K562 (cell line): ENCODE measurements at regions not wholly inside any gene's neighbourhood (a gene's known extent, or its start where the extent isn't known, plus 50 kb on each side); places are given as distances from the start of the nearest gene placed in this dataset.

Source experiments
- ATAC-seq: fragments of 200-7000 bp; cut with Tn5 transposase; 3 replicates; pipeline ENCODE4 v1.9.1; 2020; ENCODE audit warnings: moderate library complexity
- BruUV-seq: library from RNA; stranded (reverse); fragments of 400-500 nt; replicated peaks from 2 replicates; lab custom pipeline; 2021; lab: Mats Ljungman, UMichigan
- CTCF ChIA-PET: fragments of 300-600 bp; formaldehyde crosslinking; extraction: SDS; loops from one replicate; lab custom pipeline; 2021; ENCODE audit warnings: low intra/inter-chr PET ratio; lab: Yijun Ruan, JAX
- POLR2A ChIA-PET: fragments of 300-600, 350-650 bp; sonication (Branson Sonifier 250); formaldehyde crosslinking; extraction: SDS; loops from one replicate; lab custom pipeline; 2021; ENCODE audit warnings: antibody characterized with exemption, inconsistent platforms; lab: Yijun Ruan, JAX
- DNase-seq, 4 experiments: peaks; one replicate each; pipeline versions ENCODE4 v3.0.0 to v3.0.0-alpha.2; 2011 to 2018; ENCODE audit warnings: low spot score in 3 of 4, mixed read lengths in 3 of 4; ENCODE audit errors: extremely low read depth in 1 of 4
- FAIRE-seq: peaks from 2 replicates; lab custom pipeline; 2011; peaks lifted over from hg19 to GRCh38; lab: Jason Lieb, UNC
- H2AFZ ChIP-seq: 2 replicates; pipeline ENCODE4 v1.6.0; 2011; ENCODE audit warnings: low read depth, low read length, control low read depth, inconsistent platforms
- H3K27ac ChIP-seq: fragments of 200-600 bp; 3 replicates; pipeline ENCODE4 v1.8.0; 2011; ENCODE audit warnings: low read depth, mild to moderate bottlenecking, control low read depth, inconsistent platforms, low read length, moderate library complexity, mixed read lengths; ENCODE audit errors: extremely low read depth
- H3K27me3 ChIP-seq, 2 experiments: fragments of 300-600 bp in 1 of 2; 2 replicates in 1 of 2; 3 replicates in 1 of 2; pipeline versions ENCODE4 v1.6.0 to v1.8.0; 2011; ENCODE audit warnings: inconsistent platforms in 2 of 2, low read length in 2 of 2, mild to moderate bottlenecking in 1 of 2, mixed read lengths in 1 of 2, moderate library complexity in 1 of 2; ENCODE audit not compliant: control insufficient read depth in 2 of 2, insufficient read depth in 2 of 2
- H3K36me3 ChIP-seq: fragments of 300-600 bp; 3 replicates; pipeline ENCODE4 v1.8.0; 2011; ENCODE audit warnings: mild to moderate bottlenecking, low read length, inconsistent platforms; ENCODE audit not compliant: control insufficient read depth, insufficient read depth
- H3K4me1 ChIP-seq, 2 experiments: fragments of 200-600 bp in 1 of 2; replicated peaks in 1 of 2; 2 replicates in 1 of 2; 3 replicates in 1 of 2; pipeline versions ENCODE4 v1.5.1 to v1.8.0; 2011; ENCODE audit warnings: inconsistent platforms in 2 of 2, low read length in 2 of 2, mild to moderate bottlenecking in 1 of 2, mixed read lengths in 1 of 2, moderate library complexity in 1 of 2; ENCODE audit not compliant: control insufficient read depth in 2 of 2, insufficient read depth in 2 of 2
- H3K4me2 ChIP-seq: 2 replicates; pipeline ENCODE4 v1.6.1; 2011; ENCODE audit warnings: low read length, control low read depth, inconsistent platforms, mixed read lengths; ENCODE audit not compliant: insufficient read depth
- H3K4me3 ChIP-seq: fragments of 200-600 bp; sonication (generic), shearing (Covaris generic); 2 replicates; pipeline ENCODE4 v1.5.1; 2016; ENCODE audit warnings: control low read depth, inconsistent platforms
- H3K79me2 ChIP-seq: fragments of 200-600 bp; 3 replicates; pipeline ENCODE4 v1.8.0; 2011; ENCODE audit warnings: low read length, inconsistent platforms; ENCODE audit not compliant: control insufficient read depth, insufficient read depth
- H3K9ac ChIP-seq, 2 experiments: 2 replicates each; pipeline versions ENCODE4 v1.6.0 to v1.6.1; 2011; ENCODE audit warnings: low read depth in 2 of 2, low read length in 2 of 2, control low read depth in 1 of 2, inconsistent platforms in 1 of 2, mild to moderate bottlenecking in 1 of 2, mixed read lengths in 1 of 2; ENCODE audit not compliant: insufficient read depth in 1 of 2
- H3K9me1 ChIP-seq: one replicate; pipeline ENCODE4 v1.6.0; 2011; ENCODE audit warnings: inconsistent platforms, mild to moderate bottlenecking, low read length, moderate library complexity; ENCODE audit not compliant: control insufficient read depth, insufficient read depth
- H3K9me3 ChIP-seq: replicated peaks from 2 replicates; pipeline ENCODE4 v1.5.1; 2011; ENCODE audit warnings: low read depth, low read length, inconsistent platforms; ENCODE audit not compliant: control insufficient read depth, insufficient read depth
- H4K20me1 ChIP-seq: replicated peaks from 2 replicates; pipeline ENCODE4 v1.6.1; 2011; ENCODE audit warnings: low read length, inconsistent platforms, mixed read lengths; ENCODE audit not compliant: control insufficient read depth, insufficient read depth
- CREM ChIP-seq: IDR thresholded peaks from 2 replicates; pipeline ENCODE4 v1.6.1; 2014; ENCODE audit warnings: antibody characterized with exemption, low read depth
- DPF2 ChIP-seq: fragments of 450-650 bp; IDR thresholded peaks from 2 replicates; pipeline ENCODE4 v1.6.1; 2016
- ETV5 ChIP-seq: sonication (generic); formaldehyde crosslinking; IDR thresholded peaks from 2 replicates; pipeline ENCODE4 v1.4.0; 2020; ENCODE audit warnings: low read depth, mild to moderate bottlenecking, missing genetic modification reagents
- GABPB1 ChIP-seq: sonication (generic); formaldehyde crosslinking; IDR thresholded peaks from 2 replicates; pipeline ENCODE4 v1.8.0; 2022; ENCODE audit warnings: mild to moderate bottlenecking, missing genetic modification reagents
- HMGN3 ChIP-seq: IDR thresholded peaks from 2 replicates; pipeline ENCODE4 v1.6.1; 2011; ENCODE audit warnings: borderline replicate concordance, low read depth, mild to moderate bottlenecking, mixed read lengths, low read length; ENCODE audit not compliant: insufficient read length; ENCODE audit errors: extremely low read depth
- REST ChIP-seq, 2 experiments: fragments of 450-650 bp; formaldehyde crosslinking in 1 of 2; IDR thresholded peaks; 2 replicates each; pipeline versions ENCODE4 v1.4.0 to v1.6.1; 2014 to 2020; ENCODE audit warnings: mild to moderate bottlenecking in 2 of 2, borderline replicate concordance in 1 of 2, low read depth in 1 of 2
- SMAD4 ChIP-seq: fragments of 250-450 bp; sonication (Bioruptor Pico); conservative IDR thresholded peaks from 2 replicates; pipeline ENCODE4 v1.8.0; 2021; ENCODE audit warnings: inconsistent platforms, mild to moderate bottlenecking, moderate library complexity
- TGIF2 ChIP-seq: sonication (generic); formaldehyde crosslinking; IDR thresholded peaks from 2 replicates; pipeline ENCODE4 v1.8.1; 2022; ENCODE audit warnings: mild to moderate bottlenecking, missing genetic modification reagents, moderate library complexity
- UBTF ChIP-seq, 2 experiments: IDR thresholded peaks; 2 replicates each; pipeline ENCODE4 v1.6.1; 2012; ENCODE audit warnings: improper control_type of control experiment in 2 of 2, low read depth in 2 of 2, low read length in 2 of 2, borderline replicate concordance in 1 of 2
- YBX1 ChIP-seq: fragments of 450-650 bp; IDR thresholded peaks from 2 replicates; pipeline ENCODE4 v1.7.1; 2016; ENCODE audit warnings: mild to moderate bottlenecking
- ZNF133 ChIP-seq: fragments of 250-450 bp; sonication (Bioruptor Pico); IDR thresholded peaks from 2 replicates; pipeline ENCODE4 v1.4.0; 2020; ENCODE audit warnings: mild to moderate bottlenecking
- ZNF324 ChIP-seq: fragments of 250-450 bp; sonication (Bioruptor Pico); IDR thresholded peaks from 2 replicates; pipeline ENCODE4 v1.4.0; 2020; ENCODE audit warnings: mild to moderate bottlenecking
- ZNF668 ChIP-seq: fragments of 250-450 bp; sonication (Bioruptor Pico); IDR thresholded peaks from 2 replicates; pipeline ENCODE4 v1.8.0; 2022; ENCODE audit warnings: mild to moderate bottlenecking, inconsistent platforms
- ZNF76 ChIP-seq: fragments of 250-450 bp; sonication (Bioruptor Pico); IDR thresholded peaks from 2 replicates; pipeline ENCODE4 v1.4.0; 2020; ENCODE audit warnings: mild to moderate bottlenecking, moderate library complexity, borderline replicate concordance
- WGBS: fragments of 100-300 bp; shearing (Covaris generic); methylation state at CpG from one replicate; pipeline ENCODE4 v1.1.6; 2016; ENCODE audit warnings: low coverage, mixed read lengths; ENCODE audit not compliant: insufficient coverage; ENCODE audit errors: missing lambda C conversion rate; 5-methylcytosine and 5-hydroxymethylcytosine counted together
- in situ Hi-C: fragments of 300-500 bp; cut with MboI; formaldehyde crosslinking; loops from 4 replicates; pipeline ENCODE4 v1.15.0; 2018; ENCODE audit warnings: inconsistent platforms, mixed read lengths
- intact Hi-C: fragments of 100-400 bp; cut with micrococcal nuclease; formaldehyde crosslinking; loops from 2 replicates; pipeline ENCODE4 v1.14.2; 2022

- in situ Hi-C loops (no loop called here), intact Hi-C loops (no loop called here)
- CTCF ChIA-PET = no interaction called here
- Histone ChIP-seq H3K4me1 (no peaks in the 10 kb centered on the region), H4K20me1 (no peaks in the 10 kb centered on the region), H3K4me2 (no peak overlapping the region), H3K9ac (no peak overlapping the region), H2AFZ (no peak overlapping the region), H3K4me3 (no peak overlapping the region), H3K27ac (no peak overlapping the region), H3K27me3 (no peaks in the 10 kb centered on the region; a peak in 1 of 5 replicates), H3K79me2 (no peaks in the 10 kb centered on the region), H3K9me3 (no peaks in the 10 kb centered on the region), H3K36me3 (no peaks in the 10 kb centered on the region), H3K9me1 (no peaks in the 10 kb centered on the region)
- no peak for DNase-seq
- WGBS = 0% methylated on average over 6 of the region's 6 CpGs
- no TSS peak for BruUV-seq
- FAIRE-seq = no peak
- POLR2A ChIA-PET = no interaction called here
- ATAC-seq = no peak
- no peak for TF ChIP-seq YBX1
- TF ChIP-seq ZNF76 = no peak
- no peak for TF ChIP-seq CREM
- TF ChIP-seq HMGN3 = no peak
- no peak for TF ChIP-seq ZNF324 (CRISPR knock-in tag)
- no peak for TF ChIP-seq TGIF2 (CRISPR knock-in tag)
- no peak for TF ChIP-seq ZNF668
- no peak for TF ChIP-seq ETV5
- TF ChIP-seq REST (IDR thresholded peaks at IDR 0.05; ENCODE audit: borderline replicate concordance) = no peak
- no peak for TF ChIP-seq REST (CRISPR knock-in tag; IDR thresholded peaks at IDR 0.05; ENCODE audit: low read depth)
- TF ChIP-seq GABPB1 (CRISPR knock-in tag) = no peak
- no peak for TF ChIP-seq UBTF (IDR thresholded peaks at IDR 0.05; ENCODE audit: borderline replicate concordance in 1 of 2, low read depth in 2 of 2, low read length in 2 of 2)
- TF ChIP-seq SMAD4 (CRISPR knock-in tag) = no peak
- no peak for TF ChIP-seq DPF2
- no peak for TF ChIP-seq ZNF133 (CRISPR knock-in tag)
These were observed 91.9 kb upstream of the PAGE3 start for GRCh38 chrX:55356609-55357008.
